Testis (tissue), 2 donors: ENCODE measurements at regions not wholly inside any gene's neighbourhood (a gene's known extent, or its start where the extent isn't known, plus 50 kb on each side); places are given as distances from the start of the nearest gene placed in this dataset.

Experiments
- DNase-seq: peaks from one replicate; pipeline ENCODE4 v3.0.0-alpha.2; 2019
- H3K27ac ChIP-seq, 2 donors: fragments of 200-600 bp; sonication (generic); one replicate each; pipeline ENCODE4 v1.5.1; 2019
- H3K27me3 ChIP-seq: fragments of 200-600 bp; sonication (generic); one replicate; pipeline ENCODE4 v1.5.1; 2019
- H3K36me3 ChIP-seq: fragments of 200-600 bp; sonication (generic); one replicate; pipeline ENCODE4 v1.5.1; 2017; ENCODE audit warnings: low read depth; ENCODE audit errors: missing control alignments
- H3K4me1 ChIP-seq: fragments of 200-600 bp; sonication (generic); one replicate; pipeline ENCODE4 v1.5.1; 2019
- H3K4me3 ChIP-seq, 2 donors: fragments of 200-600 bp; sonication (generic); one replicate each; pipeline ENCODE4 v1.5.1; 2017 to 2019
- H3K9me3 ChIP-seq: fragments of 200-600 bp; sonication (generic); one replicate; pipeline ENCODE4 v1.5.1; 2017
- POLR2A ChIP-seq: fragments of 450-650 bp; IDR thresholded peaks from one replicate; pipeline ENCODE4 v1.6.1; 2017; ENCODE audit warnings: antibody characterized with exemption, mild to moderate bottlenecking, moderate library complexity
- whole genome bisulfite sequencing, 2 donors: methylation state at CpG; one replicate each; pipeline ENCODE4 v1.1.5; 2018; 5-methylcytosine and 5-hydroxymethylcytosine counted together
- intact Hi-C: fragments of 100-400 bp; cut with DNase I; formaldehyde crosslinking; loops from one replicate; pipeline ENCODE4 v1.15.1; 2023; ENCODE audit warnings: low total_unique reads
- TF ChIP-seq, protein P1 (sequence below), 3 experiments: fragments of 450-650 bp in 2 of 3; fragments of 200-600 bp in 1 of 3; sonication (generic) in 1 of 3; IDR thresholded peaks; one replicate each; pipeline ENCODE4 v1.5.1; 2016 to 2019; ENCODE audit warnings: antibody characterized with exemption in 3 of 3, mild to moderate bottlenecking in 2 of 3, moderate library complexity in 1 of 3

DNA sequence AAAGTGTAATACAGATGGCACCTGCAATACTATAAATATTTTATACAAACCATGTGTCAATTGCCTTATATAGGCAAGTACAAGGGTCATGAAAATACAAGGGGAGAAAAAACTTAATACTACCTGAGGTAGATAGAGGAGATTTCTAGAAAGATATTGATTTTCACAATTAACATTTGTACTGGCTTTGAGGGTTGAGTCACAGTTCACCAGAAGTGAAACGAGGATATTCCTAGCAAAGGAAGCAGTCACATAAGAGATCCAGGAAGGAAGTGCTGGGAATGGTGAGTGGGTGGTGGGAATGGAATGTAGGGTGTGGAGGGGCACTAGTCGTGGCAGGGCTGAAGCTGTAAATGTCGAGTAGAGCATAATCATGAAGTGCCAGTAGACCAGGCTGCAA, 108.7 kb downstream of the P2RY1 start:
- TF ChIP-seq POLR2A: no peak
- TF ChIP-seq, protein P1, sequence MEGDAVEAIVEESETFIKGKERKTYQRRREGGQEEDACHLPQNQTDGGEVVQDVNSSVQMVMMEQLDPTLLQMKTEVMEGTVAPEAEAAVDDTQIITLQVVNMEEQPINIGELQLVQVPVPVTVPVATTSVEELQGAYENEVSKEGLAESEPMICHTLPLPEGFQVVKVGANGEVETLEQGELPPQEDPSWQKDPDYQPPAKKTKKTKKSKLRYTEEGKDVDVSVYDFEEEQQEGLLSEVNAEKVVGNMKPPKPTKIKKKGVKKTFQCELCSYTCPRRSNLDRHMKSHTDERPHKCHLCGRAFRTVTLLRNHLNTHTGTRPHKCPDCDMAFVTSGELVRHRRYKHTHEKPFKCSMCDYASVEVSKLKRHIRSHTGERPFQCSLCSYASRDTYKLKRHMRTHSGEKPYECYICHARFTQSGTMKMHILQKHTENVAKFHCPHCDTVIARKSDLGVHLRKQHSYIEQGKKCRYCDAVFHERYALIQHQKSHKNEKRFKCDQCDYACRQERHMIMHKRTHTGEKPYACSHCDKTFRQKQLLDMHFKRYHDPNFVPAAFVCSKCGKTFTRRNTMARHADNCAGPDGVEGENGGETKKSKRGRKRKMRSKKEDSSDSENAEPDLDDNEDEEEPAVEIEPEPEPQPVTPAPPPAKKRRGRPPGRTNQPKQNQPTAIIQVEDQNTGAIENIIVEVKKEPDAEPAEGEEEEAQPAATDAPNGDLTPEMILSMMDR (IDR thresholded peaks at IDR 0.05): no peak
- no peaks in the 10 kb centered on the region for H3K4me1 ChIP-seq
- no peaks in the 10 kb centered on the region for H3K27me3 ChIP-seq
- no peaks in the 10 kb centered on the region for H3K9me3 ChIP-seq
- intact Hi-C loops: no loop called here
- no peak overlapping the region for H3K27ac ChIP-seq
- 69 to 73% methylated on average over 3 of the region's 3 CpGs for WGBS, 2 donors
- H3K36me3 ChIP-seq: no peaks in the 10 kb centered on the region
- no peak overlapping the region for H3K4me3 ChIP-seq
- no peak for DNase-seq

DNA sequence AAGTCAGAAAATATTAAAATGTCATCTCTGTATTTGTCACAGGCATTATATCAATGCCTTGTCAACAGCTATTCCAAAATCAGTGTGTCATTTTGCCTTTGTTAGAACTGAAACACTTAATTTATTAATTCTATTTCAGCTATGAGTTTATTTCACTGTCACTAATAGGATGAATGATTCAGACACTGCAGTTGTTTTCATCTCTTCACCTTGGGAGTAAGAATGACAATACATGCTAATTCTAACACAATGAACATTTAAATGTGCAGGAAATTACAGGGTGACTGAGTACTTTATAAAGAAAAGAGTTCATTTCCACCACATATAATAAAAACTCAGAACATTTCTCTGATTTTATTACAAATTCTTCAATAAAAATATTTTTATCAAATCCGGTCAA, 109.7 kb downstream of the P2RY1 start:
- no peak overlapping the region for H3K27ac ChIP-seq
- no peaks in the 10 kb centered on the region for H3K4me1 ChIP-seq
- WGBS, 2 donors: 91 to 94% methylated on average over 1 of the region's 1 CpG
- no peaks in the 10 kb centered on the region for H3K27me3 ChIP-seq
- H3K9me3 ChIP-seq: no peaks in the 10 kb centered on the region
- H3K4me3 ChIP-seq: no peak overlapping the region
- intact Hi-C loops: no loop called here
- TF ChIP-seq, protein P1 (IDR thresholded peaks at IDR 0.05): no peak
- TF ChIP-seq POLR2A: no peak
- no peak for DNase-seq
- no peaks in the 10 kb centered on the region for H3K36me3 ChIP-seq

DNA sequence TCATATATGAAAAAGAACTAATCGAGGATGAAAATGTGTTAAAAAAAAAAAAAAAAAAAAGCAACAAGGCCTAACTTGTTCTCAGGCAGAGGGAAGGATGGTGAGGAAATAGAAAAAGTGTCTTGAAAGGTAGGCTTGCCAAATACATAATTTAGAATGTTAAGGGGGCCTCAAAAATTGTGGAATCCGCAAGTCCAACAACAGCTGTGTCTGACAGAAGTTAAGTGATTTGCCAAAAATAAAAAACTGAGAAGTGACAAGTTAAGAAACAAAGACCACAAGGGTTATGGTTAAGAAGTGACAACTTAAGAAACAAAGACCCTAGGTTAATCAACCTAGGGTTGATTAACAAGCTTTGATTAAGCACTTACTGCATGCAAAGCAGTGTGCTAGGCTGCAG, 110.6 kb downstream of the P2RY1 start:
- TF ChIP-seq, protein P1 (IDR thresholded peaks at IDR 0.05): no peak
- TF ChIP-seq POLR2A: no peak
- DNase-seq: no peak
- no peak overlapping the region for H3K27ac ChIP-seq

DNA sequence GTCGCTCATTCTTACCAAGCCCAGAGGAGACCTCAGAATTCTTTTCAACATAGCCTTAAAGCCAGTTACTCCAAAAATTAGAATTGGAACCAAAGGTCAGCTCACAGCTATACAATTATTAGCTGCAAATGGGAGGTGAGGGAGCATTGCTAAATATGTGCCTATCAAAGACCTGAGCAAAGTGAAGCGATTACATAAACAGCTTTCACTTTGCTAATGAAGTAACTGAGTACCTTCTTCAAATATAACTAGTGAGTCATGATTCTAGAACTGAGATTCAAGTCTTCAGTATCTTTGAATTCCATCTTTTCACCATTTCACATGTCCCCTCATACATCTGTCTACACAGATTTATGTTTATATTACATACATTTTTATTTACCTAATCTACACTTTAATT, 122.6 kb downstream of the P2RY1 start:
- WGBS, 2 donors: 89 to 95% methylated on average over 2 of the region's 2 CpGs
- H3K4me3 ChIP-seq: no peak overlapping the region
- no peaks in the 10 kb centered on the region for H3K9me3 ChIP-seq
- no peaks in the 10 kb centered on the region for H3K36me3 ChIP-seq
- no peak overlapping the region for H3K27ac ChIP-seq
- no peak for DNase-seq
- intact Hi-C loops: no loop called here
- H3K4me1 ChIP-seq: no peaks in the 10 kb centered on the region
- TF ChIP-seq POLR2A: no peak
- TF ChIP-seq, protein P1 (IDR thresholded peaks at IDR 0.05): no peak
- H3K27me3 ChIP-seq: no peaks in the 10 kb centered on the region

More for the DNA sequence above, 110.6 kb downstream of the P2RY1 start:
- H3K27me3 ChIP-seq: no peaks in the 10 kb centered on the region
- H3K9me3 ChIP-seq: no peaks in the 10 kb centered on the region
- intact Hi-C loops: no loop called here
- 79 to 83% methylated on average over 2 of the region's 2 CpGs for WGBS, 2 donors
- no peaks in the 10 kb centered on the region for H3K4me1 ChIP-seq
- H3K36me3 ChIP-seq: no peaks in the 10 kb centered on the region
- no peak overlapping the region for H3K4me3 ChIP-seq

DNA sequence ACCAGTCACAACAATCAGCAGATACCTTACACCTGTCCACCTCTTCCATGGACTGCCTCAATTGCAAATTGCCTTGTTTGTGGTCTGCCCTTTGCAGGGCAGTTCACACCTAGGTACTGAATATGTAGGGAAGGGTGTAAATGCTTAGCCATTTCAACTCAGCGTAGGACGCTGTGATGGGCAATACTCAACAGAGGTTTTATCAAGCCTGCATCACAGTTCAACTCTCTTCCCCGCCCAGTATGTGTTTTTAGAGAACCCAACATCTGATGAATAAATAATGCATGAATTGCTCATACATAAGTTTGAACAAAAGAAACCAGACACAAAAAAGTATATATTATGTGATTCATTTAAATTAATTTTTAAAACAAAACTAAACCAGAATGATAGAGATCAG, 124.4 kb downstream of the P2RY1 start:
- 75 to 78% methylated on average over 3 of the region's 3 CpGs for WGBS, 2 donors
- no peaks in the 10 kb centered on the region for H3K36me3 ChIP-seq
- TF ChIP-seq, protein P1 (IDR thresholded peaks at IDR 0.05): no peak
- TF ChIP-seq POLR2A: no peak

More for the DNA sequence above, 124.4 kb downstream of the P2RY1 start:
- Histone ChIP-seq H3K4me1 (no peaks in the 10 kb centered on the region), H3K27ac (no peak overlapping the region), H3K9me3 (no peaks in the 10 kb centered on the region), H3K27me3 (no peaks in the 10 kb centered on the region), H3K4me3 (no peak overlapping the region)
- intact Hi-C loops: no loop called here
- DNase-seq: no peak
